Activated T-cell treated with anti-CD3 and anti-CD28 coated beads, Interleukin-2, amount 50 U/mL, for 4 hours (primary cell): ENCODE measurements at regions not wholly inside any gene's neighbourhood (a gene's known extent, or its start where the extent isn't known, plus 50 kb on each side); places are given as distances from the start of the nearest gene placed in this dataset.

Experiments used
- ATAC-seq, 2 donors: fragments of 200-7000 bp; cut with Tn5 transposase; one replicate each; pipeline ENCODE4 v1.10.0; 2021
- DNase-seq: peaks from one replicate; pipeline ENCODE4 v3.0.0-alpha.2; 2020
- H3K27me3 Mint-ChIP-seq: one replicate; pipeline ENCODE4 v1.8.0; 2021; ENCODE audit warnings: low read depth, mixed read lengths
- H3K36me3 Mint-ChIP-seq: one replicate; pipeline ENCODE4 v1.8.0; 2022; ENCODE audit warnings: mixed read lengths; ENCODE audit not compliant: insufficient read depth
- H3K4me1 Mint-ChIP-seq: one replicate; pipeline ENCODE4 v1.8.0; 2021; ENCODE audit warnings: low read depth, mixed read lengths
- H3K4me3 Mint-ChIP-seq: one replicate; pipeline ENCODE4 v1.8.0; 2021; ENCODE audit warnings: mild to moderate bottlenecking, moderate library complexity, mixed read lengths
- H3K9me3 Mint-ChIP-seq: one replicate; pipeline ENCODE4 v1.8.0; 2021; ENCODE audit warnings: mixed read lengths

- no peak for ATAC-seq
- H3K36me3 Mint-ChIP-seq: no peaks in the 10 kb centered on the region
- no peak overlapping the region for H3K4me3 Mint-ChIP-seq
- H3K4me1 Mint-ChIP-seq: no peaks in the 10 kb centered on the region
- no peaks in the 10 kb centered on the region for H3K9me3 Mint-ChIP-seq
- no peak for DNase-seq
- H3K27me3 Mint-ChIP-seq: no peaks in the 10 kb centered on the region
Measured at GRCh38 chr10:21164687-21165086, 267.6 kb upstream of the NEBL start.

- H3K36me3 Mint-ChIP-seq: no peaks in the 10 kb centered on the region
- no peak for ATAC-seq
- no peaks in the 10 kb centered on the region for H3K4me1 Mint-ChIP-seq
- no peaks in the 10 kb centered on the region for H3K9me3 Mint-ChIP-seq
- H3K4me3 Mint-ChIP-seq: no peak overlapping the region
- DNase-seq: no peak
- no peaks in the 10 kb centered on the region for H3K27me3 Mint-ChIP-seq
Measured at GRCh38 chr10:21162948-21163347, 265.8 kb upstream of the NEBL start.

GRCh38 chr10:21161647-21162046 lies 264.5 kb upstream of the NEBL start:
- no peaks in the 10 kb centered on the region for H3K36me3 Mint-ChIP-seq
- H3K9me3 Mint-ChIP-seq: no peaks in the 10 kb centered on the region
- H3K27me3 Mint-ChIP-seq: no peaks in the 10 kb centered on the region
- no peaks in the 10 kb centered on the region for H3K4me1 Mint-ChIP-seq
- no peak overlapping the region for H3K4me3 Mint-ChIP-seq
- ATAC-seq: no peak
- no peak for DNase-seq

- no peak for DNase-seq
- Mint-ChIP-seq H3K9me3 (no peaks in the 10 kb centered on the region), H3K36me3 (no peaks in the 10 kb centered on the region), H3K4me3 (no peak overlapping the region), H3K27me3 (peaks cover under 1% of the 10 kb centered on the region), H3K4me1 (no peaks in the 10 kb centered on the region)
- ATAC-seq: no peak
Measured at GRCh38 chr10:21161090-21161625, 264.0 kb upstream of the NEBL start.

- Mint-ChIP-seq H3K36me3 (no peaks in the 10 kb centered on the region), H3K4me1 (no peaks in the 10 kb centered on the region), H3K9me3 (no peaks in the 10 kb centered on the region), H3K4me3 (no peak overlapping the region), H3K27me3 (peaks cover 2% of the 10 kb centered on the region)
- ATAC-seq (no peak), DNase-seq (no peak)
Measured at GRCh38 chr10:21160116-21160515, 263.0 kb upstream of the NEBL start.

GRCh38 chr10:21159669-21160068 lies 262.6 kb upstream of the NEBL start:
- ATAC-seq: no peak
- no peak for DNase-seq
- no peak overlapping the region for H3K4me3 Mint-ChIP-seq
- H3K27me3 Mint-ChIP-seq: peaks cover 2% of the 10 kb centered on the region
- H3K4me1 Mint-ChIP-seq: no peaks in the 10 kb centered on the region
- H3K9me3 Mint-ChIP-seq: no peaks in the 10 kb centered on the region
- no peaks in the 10 kb centered on the region for H3K36me3 Mint-ChIP-seq

GRCh38 chr10:21158301-21158700 lies 261.2 kb upstream of the NEBL start:
- DNase-seq: no peak
- H3K9me3 Mint-ChIP-seq: no peaks in the 10 kb centered on the region
- no peak for ATAC-seq
- H3K27me3 Mint-ChIP-seq: peaks cover 2% of the 10 kb centered on the region
- no peaks in the 10 kb centered on the region for H3K36me3 Mint-ChIP-seq
- no peak overlapping the region for H3K4me3 Mint-ChIP-seq
- H3K4me1 Mint-ChIP-seq: no peaks in the 10 kb centered on the region

- Mint-ChIP-seq H3K9me3 (no peaks in the 10 kb centered on the region), H3K27me3 (peaks cover 2% of the 10 kb centered on the region), H3K36me3 (no peaks in the 10 kb centered on the region), H3K4me1 (no peaks in the 10 kb centered on the region), H3K4me3 (no peak overlapping the region)
- DNase-seq (no peak), ATAC-seq (no peak)
Measured at GRCh38 chr10:21157664-21158063, 260.6 kb upstream of the NEBL start.

- ATAC-seq: no peak
Measured at GRCh38 chr10:21150166-21150565, 253.1 kb upstream of the NEBL start.

GRCh38 chr10:21146436-21146789 lies 249.3 kb upstream of the NEBL start:
- Mint-ChIP-seq H3K4me1 (no peaks in the 10 kb centered on the region), H3K36me3 (no peaks in the 10 kb centered on the region), H3K4me3 (no peak overlapping the region), H3K9me3 (no peaks in the 10 kb centered on the region), H3K27me3 (peaks cover 4% of the 10 kb centered on the region)
- DNase-seq (no peak), ATAC-seq (no peak)

More at GRCh38 chr10:21150166-21150565, 253.1 kb upstream of the NEBL start:
- H3K27me3 Mint-ChIP-seq: peaks cover 4% of the 10 kb centered on the region
- H3K4me3 Mint-ChIP-seq: no peak overlapping the region
- H3K9me3 Mint-ChIP-seq: no peaks in the 10 kb centered on the region
- H3K4me1 Mint-ChIP-seq: no peaks in the 10 kb centered on the region
- no peak for DNase-seq
- H3K36me3 Mint-ChIP-seq: no peaks in the 10 kb centered on the region

GRCh38 chr10:21145751-21146435 lies 248.8 kb upstream of the NEBL start:
- H3K27me3 Mint-ChIP-seq: peaks cover 3% of the 10 kb centered on the region
- no peaks in the 10 kb centered on the region for H3K36me3 Mint-ChIP-seq

GRCh38 chr10:21144047-21144446 lies 246.9 kb upstream of the NEBL start:
- Mint-ChIP-seq H3K27me3 (no peaks in the 10 kb centered on the region), H3K4me3 (no peak overlapping the region), H3K9me3 (no peaks in the 10 kb centered on the region), H3K4me1 (no peaks in the 10 kb centered on the region), H3K36me3 (no peaks in the 10 kb centered on the region)
- no peak for ATAC-seq
- no peak for DNase-seq

More at GRCh38 chr10:21145751-21146435, 248.8 kb upstream of the NEBL start:
- Mint-ChIP-seq H3K4me1 (no peaks in the 10 kb centered on the region), H3K9me3 (no peaks in the 10 kb centered on the region), H3K4me3 (no peak overlapping the region)
- DNase-seq: no peak
- ATAC-seq: no peak

- Mint-ChIP-seq H3K4me1 (no peaks in the 10 kb centered on the region), H3K27me3 (no peaks in the 10 kb centered on the region), H3K36me3 (no peaks in the 10 kb centered on the region), H3K9me3 (no peaks in the 10 kb centered on the region), H3K4me3 (no peak overlapping the region)
- no peak for DNase-seq
- ATAC-seq: no peak
Measured at GRCh38 chr10:21141946-21142492, 244.9 kb upstream of the NEBL start.

- ATAC-seq (no peak), DNase-seq (no peak)
- peaks cover 6% of the 10 kb centered on the region for H3K27me3 Mint-ChIP-seq
- H3K9me3 Mint-ChIP-seq: no peaks in the 10 kb centered on the region
- H3K4me3 Mint-ChIP-seq: no peak overlapping the region
- no peaks in the 10 kb centered on the region for H3K4me1 Mint-ChIP-seq
- H3K36me3 Mint-ChIP-seq: no peaks in the 10 kb centered on the region
Measured at GRCh38 chr10:21138769-21139340, 241.7 kb upstream of the NEBL start.
